AG09319 (cell line): ENCODE measurements at regions not wholly inside any gene's neighbourhood (a gene's known extent, or its start where the extent isn't known, plus 50 kb on each side); places are given as distances from the start of the nearest gene placed in this dataset.

Source experiments
- DNase-seq: peaks from one replicate; pipeline ENCODE4 v3.0.0-alpha.2; 2010; ENCODE audit warnings: low read depth; ENCODE audit errors: extremely low read depth
- TF ChIP-seq, protein P1 (sequence below): IDR thresholded peaks from 2 replicates; pipeline ENCODE4 v1.5.1; 2011; ENCODE audit warnings: low read depth, mild to moderate bottlenecking, inconsistent platforms, low read length, moderate library complexity

GRCh38 chr9:107064378-107064777 lies 201.4 kb downstream of the ZNF462 start:
- TF ChIP-seq, protein P1, sequence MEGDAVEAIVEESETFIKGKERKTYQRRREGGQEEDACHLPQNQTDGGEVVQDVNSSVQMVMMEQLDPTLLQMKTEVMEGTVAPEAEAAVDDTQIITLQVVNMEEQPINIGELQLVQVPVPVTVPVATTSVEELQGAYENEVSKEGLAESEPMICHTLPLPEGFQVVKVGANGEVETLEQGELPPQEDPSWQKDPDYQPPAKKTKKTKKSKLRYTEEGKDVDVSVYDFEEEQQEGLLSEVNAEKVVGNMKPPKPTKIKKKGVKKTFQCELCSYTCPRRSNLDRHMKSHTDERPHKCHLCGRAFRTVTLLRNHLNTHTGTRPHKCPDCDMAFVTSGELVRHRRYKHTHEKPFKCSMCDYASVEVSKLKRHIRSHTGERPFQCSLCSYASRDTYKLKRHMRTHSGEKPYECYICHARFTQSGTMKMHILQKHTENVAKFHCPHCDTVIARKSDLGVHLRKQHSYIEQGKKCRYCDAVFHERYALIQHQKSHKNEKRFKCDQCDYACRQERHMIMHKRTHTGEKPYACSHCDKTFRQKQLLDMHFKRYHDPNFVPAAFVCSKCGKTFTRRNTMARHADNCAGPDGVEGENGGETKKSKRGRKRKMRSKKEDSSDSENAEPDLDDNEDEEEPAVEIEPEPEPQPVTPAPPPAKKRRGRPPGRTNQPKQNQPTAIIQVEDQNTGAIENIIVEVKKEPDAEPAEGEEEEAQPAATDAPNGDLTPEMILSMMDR = no peak
- DNase-seq = no peak

DNA sequence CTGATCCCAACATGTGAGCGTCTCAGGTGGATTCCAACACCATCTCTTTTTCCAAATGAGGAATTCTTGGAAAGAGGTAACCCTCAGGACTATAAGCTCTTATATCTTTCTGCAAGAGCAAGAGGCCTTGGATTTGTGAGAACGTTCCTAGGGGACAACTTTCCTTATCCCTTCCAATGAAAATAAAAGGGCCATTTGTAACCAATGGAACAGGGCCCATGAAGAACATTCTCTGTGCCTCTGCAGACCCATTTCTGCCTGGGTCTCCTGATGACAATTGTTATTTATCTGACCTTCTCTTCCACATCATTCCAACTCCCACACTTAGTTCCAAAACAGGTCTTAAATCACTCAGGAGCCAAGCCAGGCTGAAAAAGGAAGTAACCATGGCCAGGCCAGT lies 202.6 kb downstream of the ZNF462 start:
- TF ChIP-seq, protein P1 = no peak
- no peak for DNase-seq

- TF ChIP-seq, protein P1 = no peak
- no peak for DNase-seq
Measured at GRCh38 chr9:107067739-107068416, 204.9 kb downstream of the ZNF462 start.

- no peak for DNase-seq
- TF ChIP-seq, protein P1 = no peak
Measured at GRCh38 chr9:107068581-107068980, 205.6 kb downstream of the ZNF462 start.

DNA sequence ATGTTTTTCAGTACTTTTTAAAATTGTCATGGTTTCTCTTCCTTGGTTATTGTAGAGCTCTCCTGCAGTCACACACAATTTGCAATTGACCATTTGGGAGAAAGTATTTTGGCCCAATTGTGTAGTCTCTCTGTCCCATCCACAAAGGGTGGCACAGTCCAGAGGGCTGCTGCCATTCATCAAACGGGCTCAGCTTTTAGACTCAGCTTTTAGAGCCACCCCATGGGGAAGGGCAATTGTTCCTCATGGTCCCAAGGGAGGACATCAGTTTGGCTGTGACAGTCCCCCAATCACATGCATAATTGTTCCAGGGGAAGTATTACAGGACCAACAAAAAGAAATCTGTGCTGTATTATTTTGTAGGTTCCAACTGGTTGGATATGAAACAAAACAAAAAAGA lies 207.6 kb downstream of the ZNF462 start:
- TF ChIP-seq, protein P1 = no peak

GRCh38 chr9:107078061-107078460 lies 205.0 kb upstream of the RAD23B start:
- DNase-seq = no peak
- TF ChIP-seq, protein P1 = no peak

More for the DNA sequence above, 207.6 kb downstream of the ZNF462 start:
- DNase-seq = no peak

DNA sequence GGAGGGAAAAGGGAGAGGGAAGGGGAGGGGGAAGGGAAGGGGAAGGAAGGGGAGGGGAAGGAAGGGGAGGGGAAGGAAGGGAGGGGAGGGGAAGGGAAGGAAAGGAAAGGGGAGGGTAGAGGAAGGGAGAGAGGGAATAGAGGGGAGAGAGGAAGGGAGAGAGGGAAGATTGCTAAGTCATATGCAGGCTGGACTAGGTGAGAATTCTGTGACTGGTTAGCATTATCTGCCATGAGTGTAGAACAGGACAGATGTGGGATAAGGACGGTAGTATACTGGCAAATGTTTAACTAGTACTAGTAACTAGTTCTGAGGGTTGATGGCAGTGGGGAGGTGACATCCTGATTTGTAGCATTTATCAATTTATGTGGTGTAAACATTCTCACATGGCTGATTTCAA lies 203.5 kb upstream of the RAD23B start:
- TF ChIP-seq, protein P1 = no peak
- DNase-seq = no peak
